ENCODE measurements at regions not wholly inside any gene's neighbourhood (a gene's known extent, or its start where the extent isn't known, plus 50 kb on each side); places are given as distances from the start of the nearest gene placed in this dataset.

DNA sequence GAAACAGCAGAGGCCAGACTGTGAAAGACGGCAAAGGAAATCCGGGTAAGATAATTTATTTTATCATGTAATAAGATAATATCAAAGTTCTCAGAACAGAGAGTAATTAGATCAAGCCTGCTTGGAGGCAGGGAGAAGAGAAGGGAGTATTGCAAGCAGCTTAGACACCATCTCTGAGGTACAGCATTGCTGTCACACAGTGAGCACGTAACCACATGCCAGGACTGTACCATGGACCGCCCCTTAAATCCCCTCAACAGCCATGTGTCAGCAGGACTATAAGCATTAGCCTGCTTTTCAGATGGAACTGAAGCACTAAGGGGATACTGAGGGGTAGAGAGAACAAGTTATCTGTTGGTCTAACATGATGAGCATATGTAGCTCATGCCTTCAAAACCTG, 141.5 kb downstream of the C6orf118 start:
- TF ChIP-seq POLR2A (IDR thresholded peaks at IDR 0.05) (no peak), POLR2AphosphoS5 (IDR thresholded peaks at IDR 0.05) (no peak)
- TF ChIP-seq, protein P1, sequence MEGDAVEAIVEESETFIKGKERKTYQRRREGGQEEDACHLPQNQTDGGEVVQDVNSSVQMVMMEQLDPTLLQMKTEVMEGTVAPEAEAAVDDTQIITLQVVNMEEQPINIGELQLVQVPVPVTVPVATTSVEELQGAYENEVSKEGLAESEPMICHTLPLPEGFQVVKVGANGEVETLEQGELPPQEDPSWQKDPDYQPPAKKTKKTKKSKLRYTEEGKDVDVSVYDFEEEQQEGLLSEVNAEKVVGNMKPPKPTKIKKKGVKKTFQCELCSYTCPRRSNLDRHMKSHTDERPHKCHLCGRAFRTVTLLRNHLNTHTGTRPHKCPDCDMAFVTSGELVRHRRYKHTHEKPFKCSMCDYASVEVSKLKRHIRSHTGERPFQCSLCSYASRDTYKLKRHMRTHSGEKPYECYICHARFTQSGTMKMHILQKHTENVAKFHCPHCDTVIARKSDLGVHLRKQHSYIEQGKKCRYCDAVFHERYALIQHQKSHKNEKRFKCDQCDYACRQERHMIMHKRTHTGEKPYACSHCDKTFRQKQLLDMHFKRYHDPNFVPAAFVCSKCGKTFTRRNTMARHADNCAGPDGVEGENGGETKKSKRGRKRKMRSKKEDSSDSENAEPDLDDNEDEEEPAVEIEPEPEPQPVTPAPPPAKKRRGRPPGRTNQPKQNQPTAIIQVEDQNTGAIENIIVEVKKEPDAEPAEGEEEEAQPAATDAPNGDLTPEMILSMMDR (IDR thresholded peaks at IDR 0.05), result no peak
